ENCODE measurements at regions not wholly inside any gene's neighbourhood (a gene's known extent, or its start where the extent isn't known, plus 50 kb on each side); places are given as distances from the start of the nearest gene placed in this dataset.
"Not testable (repeated sequence)": the region's sequence is repeated elsewhere in the genome, so short reads cannot be mapped to it uniquely, and the experiment has no call there.

DNA sequence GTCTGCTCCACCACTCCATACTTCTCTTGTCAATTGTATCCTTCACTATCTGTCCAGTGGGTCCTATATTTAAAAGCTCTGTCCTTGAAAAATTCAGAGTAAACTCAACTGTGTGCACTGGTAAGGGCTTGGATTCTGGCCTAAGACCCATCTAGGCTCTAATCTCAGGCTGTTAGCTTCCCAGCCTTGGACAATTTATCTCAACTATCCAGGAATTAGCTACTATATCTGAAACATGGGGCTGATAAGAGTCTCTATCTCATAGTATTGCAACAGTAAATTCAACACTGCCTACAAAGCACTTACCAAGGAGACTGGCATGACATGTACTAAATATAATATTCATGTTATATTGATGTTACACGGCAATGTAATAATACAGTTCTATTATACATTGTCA, 303.4 kb downstream of the XPNPEP1 start:
- TF ChIP-seq, protein P1, sequence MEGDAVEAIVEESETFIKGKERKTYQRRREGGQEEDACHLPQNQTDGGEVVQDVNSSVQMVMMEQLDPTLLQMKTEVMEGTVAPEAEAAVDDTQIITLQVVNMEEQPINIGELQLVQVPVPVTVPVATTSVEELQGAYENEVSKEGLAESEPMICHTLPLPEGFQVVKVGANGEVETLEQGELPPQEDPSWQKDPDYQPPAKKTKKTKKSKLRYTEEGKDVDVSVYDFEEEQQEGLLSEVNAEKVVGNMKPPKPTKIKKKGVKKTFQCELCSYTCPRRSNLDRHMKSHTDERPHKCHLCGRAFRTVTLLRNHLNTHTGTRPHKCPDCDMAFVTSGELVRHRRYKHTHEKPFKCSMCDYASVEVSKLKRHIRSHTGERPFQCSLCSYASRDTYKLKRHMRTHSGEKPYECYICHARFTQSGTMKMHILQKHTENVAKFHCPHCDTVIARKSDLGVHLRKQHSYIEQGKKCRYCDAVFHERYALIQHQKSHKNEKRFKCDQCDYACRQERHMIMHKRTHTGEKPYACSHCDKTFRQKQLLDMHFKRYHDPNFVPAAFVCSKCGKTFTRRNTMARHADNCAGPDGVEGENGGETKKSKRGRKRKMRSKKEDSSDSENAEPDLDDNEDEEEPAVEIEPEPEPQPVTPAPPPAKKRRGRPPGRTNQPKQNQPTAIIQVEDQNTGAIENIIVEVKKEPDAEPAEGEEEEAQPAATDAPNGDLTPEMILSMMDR (IDR thresholded peaks at IDR 0.05; ENCODE audit: extremely low read depth, missing control alignments): no peak
- no peak for DNase-seq (ENCODE audit: low spot score)

DNA sequence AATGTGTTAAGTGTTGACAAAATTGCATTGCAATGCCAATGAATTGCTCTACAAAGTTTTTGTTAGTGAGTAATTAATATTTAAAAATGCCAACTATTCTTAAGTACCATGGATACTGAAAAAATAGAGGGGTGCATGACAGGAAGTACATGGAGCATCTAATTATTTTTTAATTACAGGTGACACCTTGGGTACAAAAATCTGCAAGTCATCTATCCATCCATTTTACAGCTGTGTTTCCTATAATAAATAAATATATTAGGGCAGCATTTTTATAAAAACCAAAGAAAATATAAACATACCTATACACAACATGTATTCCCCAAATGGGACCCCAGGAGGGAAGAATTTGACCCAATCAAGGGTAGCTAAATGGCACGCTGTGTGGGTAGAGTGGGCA, 304.6 kb downstream of the XPNPEP1 start:
- no peak for DNase-seq (ENCODE audit: low spot score)
- TF ChIP-seq, protein P1 (IDR thresholded peaks at IDR 0.05; ENCODE audit: extremely low read depth, missing control alignments): no peak

DNA sequence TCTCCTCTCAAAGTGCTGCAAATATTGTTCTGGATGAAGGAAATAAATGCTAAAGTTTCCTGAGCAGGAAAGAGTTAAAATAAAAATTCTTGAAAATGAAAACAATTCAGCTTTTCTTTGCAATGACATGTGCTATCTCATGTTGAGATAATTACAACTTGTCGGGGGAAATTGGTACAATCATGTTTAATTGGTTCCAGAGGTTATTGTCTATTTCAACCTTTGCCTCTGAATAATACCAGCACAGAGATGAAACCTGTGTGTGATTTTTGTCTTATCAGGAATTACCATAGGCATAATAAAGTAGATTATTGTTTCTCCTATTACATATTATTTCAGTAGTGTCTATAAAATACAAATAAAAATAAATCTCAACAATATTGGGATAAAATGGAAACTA, 305.0 kb downstream of the XPNPEP1 start:
- no peak for DNase-seq (ENCODE audit: low spot score)
- TF ChIP-seq, protein P1 (IDR thresholded peaks at IDR 0.05; ENCODE audit: extremely low read depth, missing control alignments): no peak

DNA sequence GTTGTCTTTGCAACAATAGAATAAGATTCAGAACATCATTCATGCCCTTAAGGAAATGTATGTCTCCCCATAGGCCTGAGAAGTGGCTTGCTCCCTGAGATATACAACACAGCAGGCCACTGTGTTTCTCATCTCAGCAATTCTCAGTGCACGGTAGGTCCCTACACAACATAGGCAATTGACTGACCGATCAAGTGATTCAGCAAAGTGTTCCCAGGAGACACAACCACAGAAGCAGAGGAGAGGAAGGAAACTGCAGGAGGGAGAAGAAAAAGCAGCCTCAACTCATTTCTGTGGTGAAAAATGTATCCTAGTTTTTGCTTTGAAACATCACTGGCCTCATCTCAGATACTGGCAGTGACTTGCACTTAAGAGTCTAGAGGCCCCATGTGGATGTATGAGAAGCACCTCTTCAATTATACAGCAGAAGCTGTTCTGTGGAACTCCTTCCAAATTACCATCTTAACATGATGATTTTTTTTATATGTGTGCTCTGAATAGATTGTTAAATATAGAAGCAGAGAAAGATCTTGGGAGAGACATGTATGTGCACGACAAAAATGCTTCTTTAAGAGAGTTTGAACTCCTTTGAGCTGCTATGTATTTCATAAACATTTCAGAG, 306.8 kb downstream of the XPNPEP1 start:
- no peak for DNase-seq (ENCODE audit: low spot score)
- TF ChIP-seq, protein P1 (IDR thresholded peaks at IDR 0.05; ENCODE audit: extremely low read depth, missing control alignments): no peak

DNA sequence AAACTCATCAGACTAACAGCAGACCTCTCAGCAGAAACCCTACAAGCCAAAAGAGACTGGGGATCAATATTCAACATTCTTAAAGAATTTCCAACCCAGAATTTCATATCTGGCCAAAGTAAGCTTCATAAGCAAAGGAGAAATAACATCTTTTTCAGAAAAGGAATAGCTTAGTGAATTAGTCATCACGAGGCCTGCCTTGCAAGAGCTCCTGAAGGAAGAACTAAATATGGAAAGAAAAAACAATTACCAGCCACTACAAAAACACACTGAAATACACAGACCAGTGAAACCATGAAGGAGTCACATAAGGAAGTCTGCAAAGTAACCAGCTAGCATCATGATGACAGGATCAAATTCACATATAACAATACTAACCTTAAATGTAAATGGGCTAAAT, 328.0 kb downstream of the XPNPEP1 start:
- not testable (repeated sequence) for DNase-seq (ENCODE audit: low spot score)

DNA sequence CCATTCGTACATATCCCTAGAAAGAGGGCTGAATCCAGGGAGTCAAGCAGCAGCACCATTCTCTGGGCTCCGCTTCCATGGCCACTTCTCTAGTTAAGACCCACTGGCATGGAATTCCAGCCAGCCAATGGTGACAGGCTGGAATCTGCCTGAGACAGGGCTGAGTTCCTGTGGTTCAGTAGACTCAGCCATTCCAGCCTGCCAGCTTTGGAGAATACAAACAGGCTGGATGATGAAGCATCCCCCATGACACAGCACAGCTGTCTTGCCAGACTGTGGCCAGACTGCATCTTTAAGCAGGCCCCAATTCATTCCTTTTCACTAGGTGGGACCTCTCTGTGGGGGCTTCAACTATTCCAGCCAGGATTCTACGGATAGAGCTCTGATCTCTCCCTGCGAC, 329.6 kb downstream of the XPNPEP1 start:
- TF ChIP-seq, protein P1 (IDR thresholded peaks at IDR 0.05; ENCODE audit: extremely low read depth, missing control alignments): no peak
- DNase-seq (ENCODE audit: low spot score): no peak

DNA sequence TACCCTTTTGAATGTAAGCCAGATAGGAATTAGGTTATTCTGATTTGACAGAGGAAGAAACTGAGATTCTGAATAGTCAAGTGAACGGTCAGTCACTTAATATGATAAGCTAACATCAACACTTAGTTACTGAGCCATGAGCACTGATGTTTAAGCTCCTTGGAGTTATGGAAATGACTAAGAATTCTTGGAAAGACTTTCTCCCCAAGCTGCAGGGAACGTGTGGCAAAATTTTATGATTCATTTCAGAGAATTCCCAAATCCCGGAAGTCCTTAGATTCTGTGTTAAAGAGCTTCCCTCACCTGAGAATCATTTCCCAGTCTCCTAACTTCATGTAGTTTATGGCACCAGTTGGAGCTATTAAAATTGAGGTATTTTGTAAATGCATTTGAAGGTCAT, 330.9 kb downstream of the XPNPEP1 start:
- no peak for DNase-seq (ENCODE audit: low spot score)
- TF ChIP-seq, protein P1 (IDR thresholded peaks at IDR 0.05; ENCODE audit: extremely low read depth, missing control alignments): no peak

DNA sequence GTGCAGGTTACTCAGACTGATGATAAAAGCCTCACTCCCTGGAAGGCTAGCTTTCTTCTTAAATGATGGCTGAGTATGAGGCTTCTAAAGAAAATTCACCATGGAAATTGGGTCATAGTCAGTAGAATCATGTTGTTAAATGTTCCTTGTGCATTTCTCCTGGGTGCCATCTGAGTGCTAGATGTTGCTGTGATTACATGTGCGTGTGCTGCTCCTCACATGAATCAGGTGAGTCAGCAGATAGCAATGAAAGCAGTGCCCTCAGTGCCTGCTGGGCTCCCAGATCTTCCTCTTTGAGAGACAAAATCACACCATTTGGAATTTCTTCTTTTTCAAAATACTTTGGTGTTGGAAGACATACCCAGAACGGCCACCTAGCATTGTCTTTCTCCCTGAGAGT, 331.7 kb downstream of the XPNPEP1 start:
- TF ChIP-seq, protein P1 (IDR thresholded peaks at IDR 0.05; ENCODE audit: extremely low read depth, missing control alignments): no peak
- no peak for DNase-seq (ENCODE audit: low spot score)

Data from GM20000 (cell line).